Fibroblast of pulmonary artery (primary cell): ENCODE measurements at regions not wholly inside any gene's neighbourhood (a gene's known extent, or its start where the extent isn't known, plus 50 kb on each side); places are given as distances from the start of the nearest gene placed in this dataset.

Experiments used
- DNase-seq: peaks from one replicate; pipeline ENCODE4 v3.0.0-alpha.2; 2010; ENCODE audit warnings: low read depth
- H3K4me3 ChIP-seq: replicated peaks from 2 replicates; pipeline ENCODE4 v1.5.1; 2011; ENCODE audit warnings: low read depth, mild to moderate bottlenecking, control low read depth, low read length, moderate library complexity
- TF ChIP-seq, protein P1 (sequence below): IDR thresholded peaks from 2 replicates; pipeline ENCODE4 v1.5.1; 2011; ENCODE audit warnings: mild to moderate bottlenecking, control low read depth, low read length, inconsistent platforms; ENCODE audit errors: missing control alignments

DNA sequence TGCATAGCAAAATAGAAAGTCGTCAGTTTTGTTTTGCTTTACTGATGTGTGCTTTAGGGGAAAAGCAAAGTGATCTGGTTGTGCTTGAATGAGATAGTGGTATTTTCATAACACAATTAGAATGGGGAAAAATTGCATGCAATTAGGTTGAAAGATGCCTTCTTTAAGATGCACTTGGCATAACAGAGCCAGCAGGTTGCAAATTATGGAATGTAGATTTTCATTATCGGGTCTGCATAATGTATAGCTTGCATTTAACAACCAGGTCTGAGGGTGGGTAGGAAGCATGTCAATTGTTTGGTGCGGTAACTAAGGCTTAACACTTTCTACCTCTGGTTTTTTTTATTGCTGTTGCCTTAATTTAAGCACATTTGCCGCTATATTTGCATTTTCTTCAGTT lies 370.7 kb upstream of the MCTP2 start:
- H3K4me3 ChIP-seq = no peak overlapping the region
- TF ChIP-seq, protein P1, sequence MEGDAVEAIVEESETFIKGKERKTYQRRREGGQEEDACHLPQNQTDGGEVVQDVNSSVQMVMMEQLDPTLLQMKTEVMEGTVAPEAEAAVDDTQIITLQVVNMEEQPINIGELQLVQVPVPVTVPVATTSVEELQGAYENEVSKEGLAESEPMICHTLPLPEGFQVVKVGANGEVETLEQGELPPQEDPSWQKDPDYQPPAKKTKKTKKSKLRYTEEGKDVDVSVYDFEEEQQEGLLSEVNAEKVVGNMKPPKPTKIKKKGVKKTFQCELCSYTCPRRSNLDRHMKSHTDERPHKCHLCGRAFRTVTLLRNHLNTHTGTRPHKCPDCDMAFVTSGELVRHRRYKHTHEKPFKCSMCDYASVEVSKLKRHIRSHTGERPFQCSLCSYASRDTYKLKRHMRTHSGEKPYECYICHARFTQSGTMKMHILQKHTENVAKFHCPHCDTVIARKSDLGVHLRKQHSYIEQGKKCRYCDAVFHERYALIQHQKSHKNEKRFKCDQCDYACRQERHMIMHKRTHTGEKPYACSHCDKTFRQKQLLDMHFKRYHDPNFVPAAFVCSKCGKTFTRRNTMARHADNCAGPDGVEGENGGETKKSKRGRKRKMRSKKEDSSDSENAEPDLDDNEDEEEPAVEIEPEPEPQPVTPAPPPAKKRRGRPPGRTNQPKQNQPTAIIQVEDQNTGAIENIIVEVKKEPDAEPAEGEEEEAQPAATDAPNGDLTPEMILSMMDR = no peak
- no peak for DNase-seq

DNA sequence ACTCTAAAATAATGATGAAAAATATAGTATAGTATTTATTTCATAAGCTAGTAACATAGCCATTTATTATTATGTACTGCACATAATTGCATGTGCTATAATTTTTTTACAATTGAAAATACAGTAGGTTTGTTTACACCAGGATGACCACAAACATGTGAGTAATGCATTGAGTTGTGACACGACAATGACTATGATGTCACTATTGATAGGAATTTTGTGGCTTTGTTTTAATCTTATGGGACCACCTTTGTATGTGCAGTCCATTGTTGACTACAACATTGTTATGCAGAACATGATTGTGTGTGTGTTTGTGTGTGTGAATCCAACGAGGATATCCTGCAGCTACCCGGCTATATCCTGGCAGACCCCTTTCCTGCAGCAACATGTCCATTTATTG lies 372.2 kb upstream of the MCTP2 start:
- TF ChIP-seq, protein P1 = no peak

GRCh38 chr15:93855181-93855826 lies 376.1 kb upstream of the MCTP2 start:
- no peak for DNase-seq
- TF ChIP-seq, protein P1 = no peak
- H3K4me3 ChIP-seq = no peak overlapping the region

More for the DNA sequence above, 372.2 kb upstream of the MCTP2 start:
- no peak for DNase-seq
- no peak overlapping the region for H3K4me3 ChIP-seq

DNA sequence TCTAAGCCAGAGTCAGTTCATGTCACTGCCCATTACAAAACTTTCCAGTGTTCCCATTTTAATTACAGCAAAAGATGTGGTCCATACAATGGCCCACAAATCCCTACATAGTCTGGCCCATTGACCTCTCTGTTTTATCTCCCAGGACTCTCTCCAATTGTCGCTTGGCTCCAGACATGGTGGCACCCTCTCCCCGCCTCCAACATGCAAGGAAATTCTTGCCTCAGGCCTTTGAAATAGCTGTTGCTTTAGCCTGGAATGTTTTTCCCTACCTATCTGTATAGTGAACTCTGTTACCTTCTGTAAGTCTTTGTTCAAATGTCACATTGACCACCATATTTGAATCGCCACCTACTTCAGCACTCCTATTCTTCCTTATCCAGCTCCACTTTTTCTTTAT lies 377.3 kb upstream of the MCTP2 start:
- TF ChIP-seq, protein P1 = no peak
- no peak overlapping the region for H3K4me3 ChIP-seq
- no peak for DNase-seq

DNA sequence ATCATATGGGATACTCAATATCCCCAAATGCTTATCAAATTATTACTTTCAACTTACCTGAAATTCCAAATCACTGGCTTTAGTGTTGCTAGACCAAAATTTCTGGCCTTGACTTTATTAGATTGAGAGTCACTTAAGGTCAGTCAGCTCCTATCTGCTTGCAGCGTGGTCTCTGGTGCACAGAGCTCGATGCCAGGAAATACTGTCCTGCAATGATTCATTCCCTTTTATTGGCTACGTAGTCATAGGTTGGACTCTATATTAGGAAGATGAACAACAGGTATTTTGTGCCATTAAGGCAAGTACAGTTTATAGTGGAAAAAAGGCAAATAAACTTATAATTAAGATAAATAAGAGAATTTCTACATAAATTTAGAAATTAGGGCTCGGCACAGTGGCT lies 378.6 kb upstream of the MCTP2 start:
- TF ChIP-seq, protein P1 = no peak
- no peak for DNase-seq
- no peak overlapping the region for H3K4me3 ChIP-seq

DNA sequence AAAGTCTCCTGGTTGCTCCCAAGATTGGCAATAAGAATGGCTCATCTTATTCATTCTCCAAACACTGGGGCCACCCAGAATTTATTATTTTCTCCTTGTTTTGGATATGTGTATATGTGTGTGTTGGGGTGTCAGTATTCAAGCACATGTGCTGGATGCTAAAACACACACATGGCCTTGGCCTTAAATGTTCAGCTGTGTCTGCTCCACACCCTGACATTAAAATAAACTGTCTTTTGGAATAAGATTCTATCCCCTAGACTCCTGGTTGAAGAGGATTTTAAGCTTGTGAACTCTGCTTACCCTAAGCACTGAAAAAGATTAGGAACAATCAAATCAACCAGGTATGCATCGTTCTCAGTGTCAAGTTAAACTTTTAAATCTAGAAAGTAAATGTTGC lies 382.9 kb upstream of the MCTP2 start:
- no peak for DNase-seq
- TF ChIP-seq, protein P1 = no peak
- H3K4me3 ChIP-seq = no peak overlapping the region

GRCh38 chr15:93848076-93848475 lies 383.3 kb upstream of the MCTP2 start:
- no peak overlapping the region for H3K4me3 ChIP-seq
- DNase-seq = no peak
- TF ChIP-seq, protein P1 = no peak
